Ishikawa (cell line): ENCODE measurements at regions not wholly inside any gene's neighbourhood (a gene's known extent, or its start where the extent isn't known, plus 50 kb on each side); places are given as distances from the start of the nearest gene placed in this dataset.

Experiments used
- CEBPB ChIP-seq: IDR thresholded peaks from 2 replicates; pipeline ENCODE4 v1.6.1; 2012
- CREB1 ChIP-seq: IDR thresholded peaks from 2 replicates; pipeline ENCODE4 v1.6.1; 2012; ENCODE audit warnings: low read depth
- EGR1 ChIP-seq: IDR thresholded peaks from 2 replicates; pipeline ENCODE4 v1.6.1; 2012
- EP300 ChIP-seq: IDR thresholded peaks from 2 replicates; pipeline ENCODE4 v1.6.1; 2012; ENCODE audit warnings: borderline replicate concordance
- FOXM1 ChIP-seq: IDR thresholded peaks from 2 replicates; pipeline ENCODE4 v1.6.1; 2012; ENCODE audit warnings: low read depth, borderline replicate concordance
- NFIC ChIP-seq: IDR thresholded peaks from 2 replicates; pipeline ENCODE4 v1.6.1; 2012
- RAD21 ChIP-seq: IDR thresholded peaks from 2 replicates; pipeline ENCODE4 v1.6.1; 2012; ENCODE audit warnings: low read depth
- TAF1 ChIP-seq: IDR thresholded peaks from 2 replicates; pipeline ENCODE4 v1.6.1; 2012; ENCODE audit warnings: low read depth, mild to moderate bottlenecking
- TCF12 ChIP-seq: IDR thresholded peaks from 2 replicates; pipeline ENCODE4 v1.6.1; 2012; ENCODE audit warnings: low read depth
- TEAD4 ChIP-seq: IDR thresholded peaks from 2 replicates; pipeline ENCODE4 v1.6.1; 2012
- YY1 ChIP-seq: IDR thresholded peaks from 2 replicates; pipeline ENCODE4 v1.6.1; 2012; ENCODE audit warnings: low read depth
- ZBTB7A ChIP-seq: IDR thresholded peaks from 2 replicates; pipeline ENCODE4 v1.6.1; 2012; ENCODE audit warnings: low read depth
- TF ChIP-seq, protein P1 (sequence below): IDR thresholded peaks from 2 replicates; pipeline ENCODE4 v1.6.1; 2012
- TF ChIP-seq, protein P2 (sequence below): IDR thresholded peaks from 2 replicates; pipeline ENCODE4 v1.6.1; 2012; ENCODE audit warnings: low read depth, mild to moderate bottlenecking
- TF ChIP-seq, protein P3 (sequence below): IDR thresholded peaks from 2 replicates; pipeline ENCODE4 v1.6.1; 2012

DNA sequence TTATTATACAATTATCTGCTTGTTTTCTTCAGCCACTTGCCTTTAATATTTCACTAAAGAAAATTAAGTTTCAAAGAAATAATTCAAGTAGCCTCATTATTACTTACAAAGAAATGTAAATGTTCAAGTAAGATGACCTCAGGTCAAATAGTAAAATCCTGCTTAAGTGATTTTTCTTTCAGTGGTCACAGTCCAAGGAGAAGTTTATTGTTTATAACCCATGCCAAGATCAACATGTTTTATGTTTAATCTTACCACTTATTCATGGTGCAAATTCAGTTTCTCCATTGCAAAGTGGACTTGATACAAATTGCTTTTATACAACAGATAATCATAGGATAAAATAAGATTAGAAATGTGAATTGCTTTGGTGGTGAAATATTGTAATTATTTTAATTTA, 370.2 kb upstream of the FLRT2 start:
- TF ChIP-seq TCF12 = no peak
- no peak for TF ChIP-seq CEBPB
- TF ChIP-seq, protein P1, sequence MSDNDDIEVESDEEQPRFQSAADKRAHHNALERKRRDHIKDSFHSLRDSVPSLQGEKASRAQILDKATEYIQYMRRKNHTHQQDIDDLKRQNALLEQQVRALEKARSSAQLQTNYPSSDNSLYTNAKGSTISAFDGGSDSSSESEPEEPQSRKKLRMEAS = no peak
- no peak for TF ChIP-seq FOXM1

DNA sequence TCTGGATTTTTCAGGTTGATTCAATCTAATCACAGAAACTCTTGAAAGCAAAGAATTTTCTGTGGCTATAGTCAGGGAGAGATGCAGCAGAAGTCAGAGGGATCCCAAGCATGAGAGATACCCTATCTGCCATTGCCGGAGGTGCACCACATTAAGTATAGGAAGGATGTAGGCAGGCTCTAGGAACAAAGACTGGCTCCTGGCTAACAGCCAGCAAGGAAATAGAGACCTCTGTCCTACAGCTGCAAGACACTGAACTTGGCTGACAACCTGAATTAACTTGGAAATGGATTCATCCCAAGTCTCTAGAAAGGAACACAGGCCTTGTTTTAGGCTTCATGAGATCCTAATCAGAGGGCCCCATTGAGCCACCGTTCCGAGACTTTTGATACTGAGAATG, 364.9 kb upstream of the FLRT2 start:
- TF ChIP-seq NFIC (no peak), TCF12 (no peak), EP300 (no peak), RAD21 (no peak), FOXM1 (no peak), ZBTB7A (no peak), YY1 (no peak), TEAD4 (no peak), TAF1 (no peak), CEBPB (no peak), EGR1 (no peak), CREB1 (no peak)
- TF ChIP-seq, protein P1 = no peak
- TF ChIP-seq, protein P2, sequence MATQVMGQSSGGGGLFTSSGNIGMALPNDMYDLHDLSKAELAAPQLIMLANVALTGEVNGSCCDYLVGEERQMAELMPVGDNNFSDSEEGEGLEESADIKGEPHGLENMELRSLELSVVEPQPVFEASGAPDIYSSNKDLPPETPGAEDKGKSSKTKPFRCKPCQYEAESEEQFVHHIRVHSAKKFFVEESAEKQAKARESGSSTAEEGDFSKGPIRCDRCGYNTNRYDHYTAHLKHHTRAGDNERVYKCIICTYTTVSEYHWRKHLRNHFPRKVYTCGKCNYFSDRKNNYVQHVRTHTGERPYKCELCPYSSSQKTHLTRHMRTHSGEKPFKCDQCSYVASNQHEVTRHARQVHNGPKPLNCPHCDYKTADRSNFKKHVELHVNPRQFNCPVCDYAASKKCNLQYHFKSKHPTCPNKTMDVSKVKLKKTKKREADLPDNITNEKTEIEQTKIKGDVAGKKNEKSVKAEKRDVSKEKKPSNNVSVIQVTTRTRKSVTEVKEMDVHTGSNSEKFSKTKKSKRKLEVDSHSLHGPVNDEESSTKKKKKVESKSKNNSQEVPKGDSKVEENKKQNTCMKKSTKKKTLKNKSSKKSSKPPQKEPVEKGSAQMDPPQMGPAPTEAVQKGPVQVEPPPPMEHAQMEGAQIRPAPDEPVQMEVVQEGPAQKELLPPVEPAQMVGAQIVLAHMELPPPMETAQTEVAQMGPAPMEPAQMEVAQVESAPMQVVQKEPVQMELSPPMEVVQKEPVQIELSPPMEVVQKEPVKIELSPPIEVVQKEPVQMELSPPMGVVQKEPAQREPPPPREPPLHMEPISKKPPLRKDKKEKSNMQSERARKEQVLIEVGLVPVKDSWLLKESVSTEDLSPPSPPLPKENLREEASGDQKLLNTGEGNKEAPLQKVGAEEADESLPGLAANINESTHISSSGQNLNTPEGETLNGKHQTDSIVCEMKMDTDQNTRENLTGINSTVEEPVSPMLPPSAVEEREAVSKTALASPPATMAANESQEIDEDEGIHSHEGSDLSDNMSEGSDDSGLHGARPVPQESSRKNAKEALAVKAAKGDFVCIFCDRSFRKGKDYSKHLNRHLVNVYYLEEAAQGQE = no peak

DNA sequence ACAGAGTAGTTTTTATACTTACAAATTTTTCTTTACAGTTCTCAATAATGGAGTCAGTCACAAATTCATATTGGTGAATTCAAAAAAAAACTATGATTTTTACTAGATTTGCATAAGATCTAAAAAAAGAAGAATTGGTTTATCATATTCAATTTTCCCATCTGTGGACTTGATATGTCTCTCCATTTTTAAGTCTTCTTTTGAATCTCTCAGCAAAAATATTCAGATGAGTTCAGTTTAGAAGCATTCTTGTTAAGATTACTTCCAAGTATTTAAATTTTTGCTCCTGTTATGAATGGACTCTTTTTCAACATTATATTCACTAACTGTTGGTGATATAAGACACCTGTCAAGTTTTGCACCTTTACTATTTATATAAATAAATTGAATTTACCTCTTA, 360.6 kb upstream of the FLRT2 start:
- no peak for TF ChIP-seq TAF1
- TF ChIP-seq EP300 = no peak
- TF ChIP-seq CEBPB = no peak
- TF ChIP-seq ZBTB7A = no peak
- TF ChIP-seq, protein P1 = no peak

DNA sequence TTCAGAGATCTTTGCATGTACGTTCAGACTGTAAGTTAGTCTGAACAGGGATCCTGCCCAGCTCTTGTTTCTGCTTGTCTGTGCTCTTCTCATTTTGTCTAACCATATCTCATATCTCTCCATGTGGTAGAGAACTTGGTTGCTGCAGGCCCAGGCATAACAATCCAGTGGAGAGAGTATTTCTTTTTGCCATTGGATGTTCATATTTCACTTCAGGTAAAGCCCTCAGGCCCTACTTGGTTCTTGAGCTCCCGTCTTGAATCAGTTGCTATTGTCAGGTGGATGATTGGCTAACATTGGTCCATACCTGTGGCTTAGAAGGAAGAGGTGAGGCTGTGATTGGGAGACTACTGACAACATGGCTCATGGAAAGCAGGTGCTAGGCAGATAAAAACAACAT, 357.7 kb upstream of the FLRT2 start:
- TF ChIP-seq, protein P3, sequence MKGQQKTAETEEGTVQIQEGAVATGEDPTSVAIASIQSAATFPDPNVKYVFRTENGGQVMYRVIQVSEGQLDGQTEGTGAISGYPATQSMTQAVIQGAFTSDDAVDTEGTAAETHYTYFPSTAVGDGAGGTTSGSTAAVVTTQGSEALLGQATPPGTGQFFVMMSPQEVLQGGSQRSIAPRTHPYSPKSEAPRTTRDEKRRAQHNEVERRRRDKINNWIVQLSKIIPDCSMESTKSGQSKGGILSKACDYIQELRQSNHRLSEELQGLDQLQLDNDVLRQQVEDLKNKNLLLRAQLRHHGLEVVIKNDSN = no peak
- TF ChIP-seq NFIC = no peak
- no peak for TF ChIP-seq YY1
- no peak for TF ChIP-seq CEBPB
- TF ChIP-seq TAF1 = no peak
- TF ChIP-seq, protein P2 = no peak
- no peak for TF ChIP-seq EP300
- TF ChIP-seq ZBTB7A = no peak
- TF ChIP-seq TEAD4 = no peak
- no peak for TF ChIP-seq EGR1
- no peak for TF ChIP-seq FOXM1
- no peak for TF ChIP-seq RAD21
- TF ChIP-seq CREB1 = no peak
- TF ChIP-seq, protein P1 = no peak
- no peak for TF ChIP-seq TCF12

DNA sequence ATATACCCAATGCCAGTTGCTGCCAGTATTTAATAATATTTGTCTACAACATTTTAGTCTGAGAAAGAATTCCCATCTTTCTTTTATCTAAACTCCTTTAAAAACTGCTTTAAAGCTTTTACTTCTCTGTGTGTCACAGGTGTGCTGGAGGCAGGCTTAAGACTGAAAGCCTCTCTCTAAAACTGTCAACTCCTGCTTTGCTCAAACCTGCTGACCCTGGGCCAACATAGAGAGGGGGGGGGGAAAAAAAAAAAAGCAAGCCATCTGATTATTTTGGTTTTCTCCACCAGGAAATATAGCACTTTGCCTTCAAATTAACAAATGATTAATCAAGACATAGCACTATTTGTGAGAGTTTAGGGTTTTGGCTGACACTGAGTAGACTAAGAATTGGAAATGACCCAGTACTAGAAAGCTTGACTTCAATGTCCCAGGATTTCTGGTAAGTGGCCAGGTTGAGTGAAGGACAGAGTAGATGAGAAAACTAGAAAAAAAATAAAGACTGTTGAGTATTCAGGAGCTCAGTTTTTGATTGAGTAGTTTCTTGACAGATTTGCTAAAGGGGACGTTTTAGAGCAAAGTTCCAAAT, 357.0 kb upstream of the FLRT2 start:
- TF ChIP-seq CEBPB (no peak), EGR1 (no peak), NFIC (no peak), RAD21 (no peak), YY1 (no peak)
- TF ChIP-seq, protein P1 = no peak

DNA sequence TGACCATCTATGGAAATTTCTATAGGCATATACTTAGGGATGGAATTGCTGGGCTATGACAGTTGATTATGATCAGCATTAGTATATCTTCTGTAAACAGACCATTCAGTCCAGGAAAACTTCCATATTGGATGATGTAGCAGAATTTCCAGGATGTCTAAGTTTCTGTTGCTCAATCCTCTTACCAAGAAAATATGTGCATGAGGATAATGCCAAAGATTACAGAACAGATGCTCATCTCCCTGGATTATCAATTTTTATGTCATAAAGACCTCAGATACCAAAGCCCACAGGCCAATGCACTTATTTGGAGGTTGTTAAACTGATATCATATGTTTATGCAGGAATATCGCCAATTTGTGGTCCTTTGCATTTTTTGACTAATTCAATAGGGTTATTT, 354.4 kb upstream of the FLRT2 start:
- no peak for TF ChIP-seq NFIC
- TF ChIP-seq ZBTB7A = no peak
- TF ChIP-seq, protein P2 = no peak
- TF ChIP-seq, protein P1 = no peak
- TF ChIP-seq TAF1 = no peak
- TF ChIP-seq RAD21 = no peak
- TF ChIP-seq TEAD4 = no peak
- no peak for TF ChIP-seq CREB1
- TF ChIP-seq, protein P3 = no peak
- no peak for TF ChIP-seq FOXM1
- TF ChIP-seq EGR1 = no peak
- TF ChIP-seq TCF12 = no peak
- no peak for TF ChIP-seq YY1
